Embryonic facial prominence (tissue), 1 donor: ENCODE measurements at regions not wholly inside any gene's neighbourhood (a gene's known extent, or its start where the extent isn't known, plus 50 kb on each side); places are given as distances from the start of the nearest gene placed in this dataset.
"Not testable (repeated sequence)": the region's sequence is repeated elsewhere in the genome, so short reads cannot be mapped to it uniquely, and the experiment has no call there.

Experiments used
- DNase-seq: peaks from one replicate; pipeline ENCODE4 v3.0.0-alpha.2; 2016; ENCODE audit errors: extremely low spot score

GRCh38 chr10:64397125-64397524 is 875.9 kb downstream of the REEP3 start:
- DNase-seq: no peak

GRCh38 chr10:64408391-64409183 is 887.4 kb downstream of the REEP3 start:
- DNase-seq: no peak

- no peak for DNase-seq
Measured at GRCh38 chr10:64409349-64409748, 888.1 kb downstream of the REEP3 start.

GRCh38 chr10:64416011-64416410 is 894.8 kb downstream of the REEP3 start:
- DNase-seq: no peak

- DNase-seq: no peak
Measured at GRCh38 chr10:64419461-64419860, 898.3 kb downstream of the REEP3 start.

GRCh38 chr10:64426745-64427144 is 905.5 kb downstream of the REEP3 start:
- DNase-seq: no peak

- no peak for DNase-seq
Measured at GRCh38 chr10:64430690-64431323, 909.6 kb downstream of the REEP3 start.

- DNase-seq: not testable (repeated sequence)
Measured at GRCh38 chr10:64441872-64442271, 920.7 kb downstream of the REEP3 start.

GRCh38 chr10:64444163-64444562 is 923.0 kb downstream of the REEP3 start:
- no peak for DNase-seq

- DNase-seq: no peak
Measured at GRCh38 chr10:64444564-64444963, 923.4 kb downstream of the REEP3 start.

- DNase-seq: no peak
Measured at GRCh38 chr10:64449603-64450002, 928.4 kb downstream of the REEP3 start.

GRCh38 chr10:64450312-64450711 is 929.1 kb downstream of the REEP3 start:
- no peak for DNase-seq

- no peak for DNase-seq
Measured at GRCh38 chr10:64454962-64455361, 933.8 kb downstream of the REEP3 start.

GRCh38 chr10:64458306-64458705 is 937.1 kb downstream of the REEP3 start:
- DNase-seq: no peak

GRCh38 chr10:64463406-64463805 is 942.2 kb downstream of the REEP3 start:
- DNase-seq: no peak

GRCh38 chr10:64465653-64466052 is 944.5 kb downstream of the REEP3 start:
- DNase-seq: no peak

- no peak for DNase-seq
Measured at GRCh38 chr10:64468219-64468618, 947.0 kb downstream of the REEP3 start.

GRCh38 chr10:64476506-64476905 is 955.3 kb downstream of the REEP3 start:
- no peak for DNase-seq

- DNase-seq: no peak
Measured at GRCh38 chr10:64477791-64478190, 956.6 kb downstream of the REEP3 start.

GRCh38 chr10:64484811-64485330 is 963.7 kb downstream of the REEP3 start:
- no peak for DNase-seq

GRCh38 chr10:64486149-64486548 is 964.9 kb downstream of the REEP3 start:
- DNase-seq: no peak

GRCh38 chr10:64486901-64487300 is 965.7 kb downstream of the REEP3 start:
- DNase-seq: no peak

GRCh38 chr10:64494901-64495300 is 973.7 kb downstream of the REEP3 start:
- no peak for DNase-seq
